Neuronal stem cell (in vitro differentiated cells): ENCODE measurements at regions not wholly inside any gene's neighbourhood (a gene's known extent, or its start where the extent isn't known, plus 50 kb on each side); places are given as distances from the start of the nearest gene placed in this dataset.

ENCODE experiments used
- DNase-seq: peaks from one replicate; pipeline ENCODE4 v3.0.0-alpha.2; 2013; ENCODE audit warnings: low spot score
- H2AFZ ChIP-seq: one replicate; pipeline ENCODE4 v1.6.1; 2013; ENCODE audit warnings: mild to moderate bottlenecking, low read length, inconsistent platforms
- H2AK5ac ChIP-seq: 2 replicates; pipeline ENCODE4 v1.6.1; 2013; ENCODE audit warnings: low read depth, mild to moderate bottlenecking, inconsistent platforms, low read length, moderate library complexity, mixed read lengths
- H2BK120ac ChIP-seq: 2 replicates; pipeline ENCODE4 v1.6.1; 2013; ENCODE audit warnings: low read depth, mild to moderate bottlenecking, inconsistent platforms, low read length, moderate library complexity, mixed read lengths
- H2BK12ac ChIP-seq: one replicate; pipeline ENCODE4 v1.6.1; 2013; ENCODE audit warnings: low read length, inconsistent platforms
- H2BK15ac ChIP-seq: 2 replicates; pipeline ENCODE4 v1.6.1; 2013; ENCODE audit warnings: mild to moderate bottlenecking, low read length, inconsistent platforms, mixed read lengths
- H2BK5ac ChIP-seq: one replicate; pipeline ENCODE4 v1.6.1; 2013; ENCODE audit warnings: inconsistent platforms, mild to moderate bottlenecking, low read length, moderate library complexity
- H3K14ac ChIP-seq: one replicate; pipeline ENCODE4 v1.6.1; 2013; ENCODE audit warnings: low read length, inconsistent platforms
- H3K18ac ChIP-seq: 2 replicates; pipeline ENCODE4 v1.6.1; 2013; ENCODE audit warnings: low read length, inconsistent platforms
- H3K23ac ChIP-seq: 2 replicates; pipeline ENCODE4 v1.6.1; 2013; ENCODE audit warnings: low read depth, mild to moderate bottlenecking, mixed read lengths, low read length, inconsistent platforms; ENCODE audit not compliant: poor library complexity
- H3K27ac ChIP-seq: replicated peaks from 3 replicates; pipeline ENCODE4 v1.5.1; 2013; ENCODE audit warnings: low read length, inconsistent platforms
- H3K27me3 ChIP-seq, 3 experiments: 2 replicates each; pipeline ENCODE4 v1.6.1; 2013; ENCODE audit warnings: low read length in 3 of 3, mild to moderate bottlenecking in 2 of 3, inconsistent platforms in 1 of 3, low read depth in 1 of 3, mixed read lengths in 1 of 3, moderate library complexity in 1 of 3; ENCODE audit not compliant: control insufficient read depth in 3 of 3, insufficient read depth in 3 of 3
- H3K36me3 ChIP-seq, 2 donors: replicated peaks in 1 of 2; 2 replicates each; pipeline ENCODE4 v1.6.1; 2013; ENCODE audit warnings: low read length in 2 of 2; ENCODE audit not compliant: control insufficient read depth in 2 of 2, insufficient read depth in 2 of 2
- H3K4ac ChIP-seq: 2 replicates; pipeline ENCODE4 v1.6.1; 2013; ENCODE audit warnings: inconsistent platforms, mild to moderate bottlenecking, low read length, moderate library complexity
- H3K4me1 ChIP-seq, 2 donors: 1 replicate in 1 of 2; 2 replicates in 1 of 2; pipeline ENCODE4 v1.6.1; 2013; ENCODE audit warnings: low read length in 2 of 2, low read depth in 1 of 2; ENCODE audit not compliant: control insufficient read depth in 2 of 2, insufficient read depth in 1 of 2
- H3K4me2 ChIP-seq: one replicate; pipeline ENCODE4 v1.6.1; 2013; ENCODE audit warnings: mild to moderate bottlenecking, low read length, inconsistent platforms; ENCODE audit not compliant: insufficient read depth, poor library complexity, severe bottlenecking
- H3K4me3 ChIP-seq, 2 donors: 2 replicates each; pipeline ENCODE4 v1.5.1; 2013; ENCODE audit warnings: low read length in 2 of 2, mild to moderate bottlenecking in 2 of 2, inconsistent platforms in 1 of 2, moderate library complexity in 1 of 2
- H3K79me1 ChIP-seq: one replicate; pipeline ENCODE4 v1.6.1; 2013; ENCODE audit warnings: low read depth, mild to moderate bottlenecking, inconsistent platforms, low read length, moderate library complexity
- H3K9ac ChIP-seq: one replicate; pipeline ENCODE4 v1.6.1; 2013; ENCODE audit warnings: mild to moderate bottlenecking, low read depth, low read length, inconsistent platforms; ENCODE audit not compliant: poor library complexity
- H3K9me3 ChIP-seq, 2 donors: replicated peaks in 1 of 2; 2 replicates each; pipeline versions ENCODE3 to v1.6.1; 2013; ENCODE audit warnings: low read length in 2 of 2, mild to moderate bottlenecking in 2 of 2, inconsistent platforms in 1 of 2, low read depth in 1 of 2, mixed read lengths in 1 of 2, moderate library complexity in 1 of 2; ENCODE audit not compliant: control insufficient read depth in 2 of 2, insufficient read depth in 1 of 2
- H4K8ac ChIP-seq: one replicate; pipeline ENCODE4 v1.6.1; 2013; ENCODE audit warnings: low read depth, mild to moderate bottlenecking, inconsistent platforms, low read length, moderate library complexity
- H4K91ac ChIP-seq: one replicate; pipeline ENCODE4 v1.6.1; 2013; ENCODE audit warnings: low read length, low read depth, mild to moderate bottlenecking, inconsistent platforms; ENCODE audit not compliant: poor library complexity
- WGBS, 2 donors: extraction: QIAGEN DNeasy Blood & Tissue Kit; methylation state at CpG; one replicate each; pipeline ENCODE4 v1.1.7; 2013; ENCODE audit warnings: missing lambda C conversion rate in 2 of 2, mixed read lengths in 1 of 2; ENCODE audit not compliant: insufficient read length in 2 of 2, insufficient replicate concordance in 1 of 2; ENCODE audit errors: extremely low coverage in 2 of 2; 5-methylcytosine and 5-hydroxymethylcytosine counted together

DNA sequence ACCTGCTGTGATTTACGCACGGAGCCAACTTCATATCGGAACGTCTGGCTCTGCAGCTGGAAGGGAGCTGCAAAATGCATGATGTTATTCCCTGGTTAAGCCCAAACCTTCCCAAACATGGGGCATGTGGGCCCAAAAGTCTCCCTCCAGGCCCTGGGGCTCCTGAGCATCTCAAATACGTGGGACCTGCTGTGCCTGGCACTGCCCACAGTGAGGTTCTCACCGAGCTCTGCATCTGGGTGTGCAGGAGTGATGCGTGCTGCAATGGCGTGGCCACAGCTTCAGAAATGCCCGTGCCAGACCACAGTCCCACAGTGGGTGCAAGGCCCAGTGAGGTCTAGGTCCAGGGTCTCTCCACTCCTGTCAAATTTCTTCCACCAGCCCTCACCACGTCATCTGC, 503.3 kb downstream of the EIPR1 start:
- Histone ChIP-seq H3K4me3 (no peak overlapping the region), H3K27me3 (no peaks in the 10 kb centered on the region), H3K23ac (no peak overlapping the region), H4K8ac (no peak overlapping the region), H4K91ac (no peak overlapping the region), H3K79me1 (no peaks in the 10 kb centered on the region), H2BK120ac (no peak overlapping the region), H3K36me3 (no peaks in the 10 kb centered on the region), H2AK5ac (peak overlapping the region; percentile 5), H3K14ac (no peak overlapping the region), H2BK5ac (no peak overlapping the region), H3K4me2 (no peak overlapping the region), H3K9ac (no peak overlapping the region), H2BK12ac (no peak overlapping the region), H3K9me3 (peaks cover 8 to 13% of the 10 kb centered on the region in 2 donors), H2BK15ac (no peak overlapping the region), H3K18ac (no peak overlapping the region), H3K4me1 (peaks cover 3 to 9% of the 10 kb centered on the region in 2 donors), H3K4ac (no peak overlapping the region), H3K27ac (no peak overlapping the region), H2AFZ (no peak overlapping the region)
- no CpG with 5 or more reads among the region's 10 CpGs for WGBS, 2 donors
- DNase-seq: no peak

DNA sequence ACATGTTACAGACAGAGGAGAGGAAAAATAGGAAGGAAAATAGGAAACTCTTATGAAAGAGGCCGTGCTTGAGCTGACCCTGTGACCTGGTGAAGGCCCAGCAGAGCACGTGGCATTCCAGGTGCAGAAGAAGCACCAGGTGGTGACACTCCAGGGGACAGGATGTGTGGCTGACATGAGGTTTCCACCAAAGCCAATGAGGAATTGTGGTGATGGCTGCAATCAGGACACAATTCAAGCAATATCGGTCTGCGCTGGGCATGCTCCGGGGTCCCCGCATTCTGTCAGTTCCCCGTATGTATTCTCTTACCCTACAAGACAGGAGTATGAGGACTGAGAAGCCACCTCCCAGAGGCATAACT, 504.2 kb downstream of the EIPR1 start:
- no peak for DNase-seq
- H2BK120ac ChIP-seq: no peak overlapping the region
- H2AFZ ChIP-seq: no peak overlapping the region
- no peak overlapping the region for H3K4me2 ChIP-seq
- no peaks in the 10 kb centered on the region for H3K36me3 ChIP-seq
- no peak overlapping the region for H3K23ac ChIP-seq
- no peak overlapping the region for H4K91ac ChIP-seq
- no peak overlapping the region for H3K14ac ChIP-seq
- H2AK5ac ChIP-seq: no peak overlapping the region
- no peak overlapping the region for H3K27ac ChIP-seq
- no peak overlapping the region for H4K8ac ChIP-seq
- H3K9ac ChIP-seq: no peak overlapping the region
- H2BK15ac ChIP-seq: no peak overlapping the region
- H3K4ac ChIP-seq: no peak overlapping the region
- peak overlapping the region; percentile 57 for H3K18ac ChIP-seq
- H3K4me3 ChIP-seq: no peak overlapping the region
- H2BK5ac ChIP-seq: no peak overlapping the region
- H3K79me1 ChIP-seq: no peaks in the 10 kb centered on the region
- peaks cover 3 to 9% of the 10 kb centered on the region in 2 donors for H3K4me1 ChIP-seq
- no peaks in the 10 kb centered on the region for H3K27me3 ChIP-seq
- no CpG with 5 or more reads among the region's 7 CpGs for WGBS, 2 donors
- H2BK12ac ChIP-seq: no peak overlapping the region
- H3K9me3 ChIP-seq: peaks cover 8 to 13% of the 10 kb centered on the region in 2 donors

DNA sequence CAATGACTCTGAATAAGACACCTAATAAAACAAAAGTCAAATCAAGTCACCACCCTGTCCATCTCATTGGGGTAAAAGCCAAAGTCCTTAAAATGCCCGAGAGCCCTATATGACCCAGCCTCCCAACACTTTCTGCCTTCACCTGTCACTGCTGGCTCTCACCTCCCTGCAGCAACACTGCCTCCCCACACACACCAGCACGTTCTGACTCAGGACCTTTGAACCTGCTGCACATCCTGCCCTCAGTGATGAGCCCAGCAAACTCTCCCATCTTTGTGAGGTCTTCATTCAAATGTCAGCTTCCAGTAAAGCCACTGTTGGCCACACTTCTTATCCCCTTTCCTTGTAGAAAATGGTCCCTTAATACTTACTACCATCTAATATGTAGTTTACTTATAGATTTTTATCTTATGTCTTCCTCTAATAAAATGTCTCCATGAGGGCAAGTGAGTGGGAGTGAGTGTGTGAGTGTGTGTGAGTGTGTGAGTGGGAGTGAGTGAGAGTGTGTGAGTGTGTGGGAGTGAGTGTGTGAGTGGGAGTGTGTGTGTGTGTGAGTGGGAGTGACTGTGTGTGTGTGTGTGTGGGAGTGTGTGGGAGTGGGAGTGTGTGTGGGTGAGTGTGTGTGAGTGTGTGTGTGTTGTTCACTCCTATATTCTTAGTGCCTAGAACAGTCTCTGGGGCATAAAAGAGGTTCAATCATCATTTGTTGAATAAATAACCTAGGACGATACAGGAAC, 504.7 kb downstream of the EIPR1 start:
- Histone ChIP-seq H2BK120ac (no peak overlapping the region), H2BK12ac (no peak overlapping the region), H3K27ac (no peak overlapping the region), H3K79me1 (no peaks in the 10 kb centered on the region), H3K9ac (no peak overlapping the region), H4K8ac (no peak overlapping the region), H3K4ac (no peak overlapping the region), H3K4me3 (no peak overlapping the region), H3K36me3 (no peaks in the 10 kb centered on the region), H3K14ac (no peak overlapping the region), H3K27me3 (no peaks in the 10 kb centered on the region), H3K18ac (no peak overlapping the region), H2AFZ (no peak overlapping the region), H3K4me1 (peaks cover 7 to 9% of the 10 kb centered on the region in 2 donors), H4K91ac (no peak overlapping the region), H3K4me2 (no peak overlapping the region), H3K9me3 (peaks cover 5 to 8% of the 10 kb centered on the region in 2 donors), H2BK5ac (no peak overlapping the region), H2AK5ac (no peak overlapping the region), H2BK15ac (no peak overlapping the region), H3K23ac (no peak overlapping the region)
- DNase-seq: no peak
- WGBS, 2 donors: no CpG with 5 or more reads among the region's 3 CpGs

DNA sequence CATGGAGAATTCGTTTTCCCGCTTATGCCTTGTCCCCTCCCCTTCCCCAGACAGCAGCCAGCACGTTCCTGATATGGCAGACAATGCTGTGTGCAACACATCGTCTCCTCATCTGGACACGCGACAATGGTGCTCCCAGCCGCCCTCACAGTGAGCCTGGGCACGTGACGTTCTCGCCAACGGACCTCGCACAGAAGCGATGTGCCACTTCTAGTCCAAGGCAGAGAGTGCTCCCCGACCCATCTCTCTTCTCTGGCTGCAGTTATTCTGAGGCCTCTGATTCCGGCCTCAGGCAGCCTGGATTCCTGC, 505.4 kb downstream of the EIPR1 start:
- Histone ChIP-seq H3K27ac (no peak overlapping the region), H3K36me3 (no peaks in the 10 kb centered on the region), H2BK5ac (no peak overlapping the region), H3K9me3 (peaks cover 0 to 4% of the 10 kb centered on the region in 2 donors), H3K4me1 (peaks cover 7 to 9% of the 10 kb centered on the region in 2 donors), H3K4me2 (no peak overlapping the region), H3K4ac (no peak overlapping the region), H3K18ac (peak overlapping the region; percentile 50), H4K8ac (no peak overlapping the region), H3K9ac (peak overlapping the region; percentile 53), H3K14ac (peak overlapping the region; percentile 14), H2AFZ (peak overlapping the region; percentile 45), H2BK12ac (peak overlapping the region; percentile 82), H4K91ac (peak overlapping the region; percentile 96), H2AK5ac (peak overlapping the region; percentile 47), H2BK120ac (no peak overlapping the region), H3K27me3 (no peaks in the 10 kb centered on the region), H3K79me1 (no peaks in the 10 kb centered on the region), H3K23ac (peak overlapping the region; percentile 20), H2BK15ac (peak overlapping the region; percentile 35), H3K4me3 (peak overlapping the region in 1 of 2 donors; percentile 29)
- no CpG with 5 or more reads among the region's 15 CpGs for WGBS, 2 donors
- DNase-seq: no peak
